ENCODE measurements at regions not wholly inside any gene's neighbourhood (a gene's known extent, or its start where the extent isn't known, plus 50 kb on each side); places are given as distances from the start of the nearest gene placed in this dataset.
"Not testable (repeated sequence)": the region's sequence is repeated elsewhere in the genome, so short reads cannot be mapped to it uniquely, and the experiment has no call there.

GRCh38 chr15:81729340-81729739, 316.5 kb downstream of the MEX3B start:
- Mint-ChIP-seq H3K9me3 (peaks cover 22% of the 10 kb centered on the region), H3K4me3 (no peak overlapping the region), H3K27me3 (no peaks in the 10 kb centered on the region), H3K36me3 (ENCODE audit: low read depth) (no peaks in the 10 kb centered on the region), H3K4me1 (ENCODE audit: low read depth) (no peaks in the 10 kb centered on the region), H3K27ac (no peak overlapping the region)
- intact Hi-C loops (cut with micrococcal nuclease): no loop called here

- Mint-ChIP-seq H3K4me1 (ENCODE audit: low read depth) (no peaks in the 10 kb centered on the region), H3K27ac (no peak overlapping the region), H3K9me3 (peaks cover 22% of the 10 kb centered on the region), H3K36me3 (ENCODE audit: low read depth) (no peaks in the 10 kb centered on the region), H3K4me3 (no peak overlapping the region), H3K27me3 (no peaks in the 10 kb centered on the region)
- intact Hi-C loops (cut with micrococcal nuclease): no loop called here
Observed at GRCh38 chr15:81728726-81729125, 317.1 kb downstream of the MEX3B start.

GRCh38 chr15:81725590-81725989, 320.2 kb downstream of the MEX3B start:
- no peak overlapping the region for H3K4me3 Mint-ChIP-seq
- no peaks in the 10 kb centered on the region for H3K27me3 Mint-ChIP-seq
- H3K4me1 Mint-ChIP-seq (ENCODE audit: low read depth): no peaks in the 10 kb centered on the region
- intact Hi-C loops (cut with micrococcal nuclease): no loop called here
- H3K27ac Mint-ChIP-seq: no peak overlapping the region
- no peaks in the 10 kb centered on the region for H3K36me3 Mint-ChIP-seq (ENCODE audit: low read depth)
- peaks cover 22% of the 10 kb centered on the region for H3K9me3 Mint-ChIP-seq

- Mint-ChIP-seq H3K4me3 (no peak overlapping the region), H3K27ac (no peak overlapping the region), H3K9me3 (peaks cover 14% of the 10 kb centered on the region), H3K27me3 (no peaks in the 10 kb centered on the region), H3K36me3 (ENCODE audit: low read depth) (no peaks in the 10 kb centered on the region), H3K4me1 (ENCODE audit: low read depth) (no peaks in the 10 kb centered on the region)
- intact Hi-C loops (cut with micrococcal nuclease): no loop called here
Observed at GRCh38 chr15:81724536-81724935, 321.3 kb downstream of the MEX3B start.

- H3K4me1 Mint-ChIP-seq (ENCODE audit: low read depth): no peaks in the 10 kb centered on the region
- no peak overlapping the region for H3K4me3 Mint-ChIP-seq
- no peaks in the 10 kb centered on the region for H3K36me3 Mint-ChIP-seq (ENCODE audit: low read depth)
- H3K9me3 Mint-ChIP-seq: peaks cover 10% of the 10 kb centered on the region
- no peaks in the 10 kb centered on the region for H3K27me3 Mint-ChIP-seq
- no peak overlapping the region for H3K27ac Mint-ChIP-seq
- intact Hi-C loops (cut with micrococcal nuclease): no loop called here
Observed at GRCh38 chr15:81723701-81724100, 322.1 kb downstream of the MEX3B start.

GRCh38 chr15:81723113-81723651, 322.6 kb downstream of the MEX3B start:
- Mint-ChIP-seq H3K27me3 (no peaks in the 10 kb centered on the region), H3K4me3 (no peak overlapping the region), H3K27ac (no peak overlapping the region), H3K36me3 (ENCODE audit: low read depth) (no peaks in the 10 kb centered on the region), H3K4me1 (ENCODE audit: low read depth) (no peaks in the 10 kb centered on the region), H3K9me3 (peaks cover 10% of the 10 kb centered on the region)
- intact Hi-C loops (cut with micrococcal nuclease): no loop called here

GRCh38 chr15:81716468-81716867, 329.4 kb downstream of the MEX3B start:
- intact Hi-C loops (cut with micrococcal nuclease): not testable (repeated sequence)

GRCh38 chr15:81710328-81710727, 335.5 kb downstream of the MEX3B start:
- Mint-ChIP-seq H3K27me3 (no peaks in the 10 kb centered on the region), H3K27ac (no peak overlapping the region), H3K9me3 (no peaks in the 10 kb centered on the region), H3K4me1 (ENCODE audit: low read depth) (no peaks in the 10 kb centered on the region), H3K4me3 (no peak overlapping the region), H3K36me3 (ENCODE audit: low read depth) (no peaks in the 10 kb centered on the region)
- intact Hi-C loops (cut with micrococcal nuclease): no loop called here

More at GRCh38 chr15:81716468-81716867, 329.4 kb downstream of the MEX3B start:
- not testable (repeated sequence) for H3K9me3 Mint-ChIP-seq; H3K36me3 Mint-ChIP-seq (ENCODE audit: low read depth); H3K27me3 Mint-ChIP-seq; H3K4me1 Mint-ChIP-seq (ENCODE audit: low read depth); H3K27ac Mint-ChIP-seq; H3K4me3 Mint-ChIP-seq

GRCh38 chr15:81706816-81707346, 332.9 kb upstream of the TMC3 start:
- intact Hi-C loops (cut with micrococcal nuclease); H3K27me3 Mint-ChIP-seq; H3K36me3 Mint-ChIP-seq (ENCODE audit: low read depth); H3K4me3 Mint-ChIP-seq; H3K9me3 Mint-ChIP-seq; H3K27ac Mint-ChIP-seq; H3K4me1 Mint-ChIP-seq (ENCODE audit: low read depth): not testable (repeated sequence)

- intact Hi-C loops (cut with micrococcal nuclease); H3K4me3 Mint-ChIP-seq; H3K27me3 Mint-ChIP-seq: not testable (repeated sequence)
Observed at GRCh38 chr15:81705727-81706126, 331.7 kb upstream of the TMC3 start.

GRCh38 chr15:81686021-81686420, 312.0 kb upstream of the TMC3 start:
- Mint-ChIP-seq H3K9me3 (no peaks in the 10 kb centered on the region), H3K36me3 (ENCODE audit: low read depth) (no peaks in the 10 kb centered on the region), H3K4me1 (ENCODE audit: low read depth) (no peaks in the 10 kb centered on the region), H3K27ac (no peak overlapping the region), H3K4me3 (no peak overlapping the region), H3K27me3 (no peaks in the 10 kb centered on the region)
- intact Hi-C loops (cut with micrococcal nuclease): no loop called here

More at GRCh38 chr15:81705727-81706126, 331.7 kb upstream of the TMC3 start:
- H3K27ac Mint-ChIP-seq; H3K4me1 Mint-ChIP-seq (ENCODE audit: low read depth); H3K36me3 Mint-ChIP-seq (ENCODE audit: low read depth); H3K9me3 Mint-ChIP-seq: not testable (repeated sequence)

- intact Hi-C loops (cut with micrococcal nuclease): no loop called here
- no peaks in the 10 kb centered on the region for H3K4me1 Mint-ChIP-seq (ENCODE audit: low read depth)
- H3K4me3 Mint-ChIP-seq: no peak overlapping the region
Observed at GRCh38 chr15:81685237-81685636, 311.2 kb upstream of the TMC3 start.

GRCh38 chr15:81680829-81681228, 306.8 kb upstream of the TMC3 start:
- intact Hi-C loops (cut with micrococcal nuclease): no loop called here
- Mint-ChIP-seq H3K9me3 (peaks cover 26% of the 10 kb centered on the region), H3K27ac (no peak overlapping the region), H3K4me1 (ENCODE audit: low read depth) (no peaks in the 10 kb centered on the region), H3K27me3 (no peaks in the 10 kb centered on the region), H3K36me3 (ENCODE audit: low read depth) (no peaks in the 10 kb centered on the region), H3K4me3 (no peak overlapping the region)

More at GRCh38 chr15:81685237-81685636, 311.2 kb upstream of the TMC3 start:
- no peaks in the 10 kb centered on the region for H3K27me3 Mint-ChIP-seq
- H3K27ac Mint-ChIP-seq: no peak overlapping the region
- H3K9me3 Mint-ChIP-seq: peaks cover 4% of the 10 kb centered on the region
- no peaks in the 10 kb centered on the region for H3K36me3 Mint-ChIP-seq (ENCODE audit: low read depth)

GRCh38 chr15:81666839-81667238, 292.8 kb upstream of the TMC3 start:
- Mint-ChIP-seq H3K4me3 (no peak overlapping the region), H3K36me3 (ENCODE audit: low read depth) (no peaks in the 10 kb centered on the region), H3K27ac (no peak overlapping the region), H3K27me3 (no peaks in the 10 kb centered on the region), H3K9me3 (no peaks in the 10 kb centered on the region), H3K4me1 (ENCODE audit: low read depth) (no peaks in the 10 kb centered on the region)
- intact Hi-C loops (cut with micrococcal nuclease): no loop called here

- H3K27me3 Mint-ChIP-seq: no peaks in the 10 kb centered on the region
- no peak overlapping the region for H3K4me3 Mint-ChIP-seq
- no peaks in the 10 kb centered on the region for H3K9me3 Mint-ChIP-seq
- no peak overlapping the region for H3K27ac Mint-ChIP-seq
- no peaks in the 10 kb centered on the region for H3K36me3 Mint-ChIP-seq (ENCODE audit: low read depth)
- intact Hi-C loops (cut with micrococcal nuclease): no loop called here
- H3K4me1 Mint-ChIP-seq (ENCODE audit: low read depth): no peaks in the 10 kb centered on the region
Observed at GRCh38 chr15:81660976-81661375, 287.0 kb upstream of the TMC3 start.

Measured in dendritic cell treated with granulocyte-macrophage colony-stimulating factor and Interleukin-4, amounts not matched to agents 40 ng/mL and 50 ng/mL, for 4 days (primary cell).